ENCODE measurements at regions not wholly inside any gene's neighbourhood (a gene's known extent, or its start where the extent isn't known, plus 50 kb on each side); places are given as distances from the start of the nearest gene placed in this dataset.
"Not testable (repeated sequence)": the region's sequence is repeated elsewhere in the genome, so short reads cannot be mapped to it uniquely, and the experiment has no call there.

- no peaks in the 10 kb centered on the region for H3K27me3 ChIP-seq (ENCODE audit: control insufficient read depth in 4 of 4, insufficient read depth in 4 of 4, low read length in 3 of 4)
- no peak for TF ChIP-seq REST (IDR thresholded peaks at IDR 0.05)
- no peak for TF ChIP-seq JUND (IDR thresholded peaks at IDR 0.05)
- TF ChIP-seq TAF1 (conservative IDR thresholded peaks at IDR 0.05), result no peak
- no peak for TF ChIP-seq NR2F2 (IDR thresholded peaks at IDR 0.05)
- TF ChIP-seq ATF3 (IDR thresholded peaks at IDR 0.05), result no peak
- TF ChIP-seq MAX (IDR thresholded peaks at IDR 0.05), result no peak
- no peak for TF ChIP-seq FOXA2 (IDR thresholded peaks at IDR 0.05)
- TF ChIP-seq CTCF (IDR thresholded peaks at IDR 0.05; ENCODE audit: low read depth, low read length, missing input control), result no peak
- TF ChIP-seq YY1 (IDR thresholded peaks at IDR 0.05), result no peak
- TF ChIP-seq SP1 (IDR thresholded peaks at IDR 0.05), result no peak
- TF ChIP-seq HNF4G (IDR thresholded peaks at IDR 0.05), result no peak
- no peak for TF ChIP-seq HNF4A (conservative IDR thresholded peaks at IDR 0.05)
- no peak overlapping the region for H3K4me3 ChIP-seq (ENCODE audit: low read depth in 1 of 3, low read length in 3 of 3)
- no peak for DNase-seq (ENCODE audit: low spot score)
- peaks cover 0 to 5% (median 0%) of the 10 kb centered on the region in 4 donors for H3K4me1 ChIP-seq (ENCODE audit: control insufficient read depth in 4 of 4, insufficient read depth in 4 of 4, low read length in 3 of 4)
- no peak overlapping the region for H3K9ac ChIP-seq (ENCODE audit: low read depth in 1 of 2, low read length in 2 of 2)
- H3K27ac ChIP-seq (ENCODE audit: low read depth in 1 of 2, low read length in 2 of 2), result no peak overlapping the region
- H3K9me3 ChIP-seq (ENCODE audit: control insufficient read depth in 4 of 4, low read length in 3 of 4), result peaks cover 0 to 5% (median under 1%) of the 10 kb centered on the region in 4 donors
- H3K36me3 ChIP-seq (ENCODE audit: control insufficient read depth in 4 of 4, insufficient read depth in 3 of 4, low read depth in 1 of 4, low read length in 3 of 4), result no peaks in the 10 kb centered on the region
- 93% methylated on average over 10 of the region's 10 CpGs for WGBS
Observed at GRCh38 chr4:3376266-3376665, 65.5 kb upstream of the HGFAC start.

- H3K9me3 ChIP-seq (ENCODE audit: control insufficient read depth in 4 of 4, low read length in 3 of 4), result peaks cover 0 to 5% (median under 1%) of the 10 kb centered on the region in 4 donors
- no peak overlapping the region for H3K4me3 ChIP-seq (ENCODE audit: low read depth in 1 of 3, low read length in 3 of 3)
- H3K9ac ChIP-seq (ENCODE audit: low read depth in 1 of 2, low read length in 2 of 2), result no peak overlapping the region
- H3K27me3 ChIP-seq (ENCODE audit: control insufficient read depth in 4 of 4, insufficient read depth in 4 of 4, low read length in 3 of 4), result no peaks in the 10 kb centered on the region
- 95% methylated on average over 6 of the region's 6 CpGs for WGBS
- peaks cover 0 to 3% (median 0%) of the 10 kb centered on the region in 4 donors for H3K4me1 ChIP-seq (ENCODE audit: control insufficient read depth in 4 of 4, insufficient read depth in 4 of 4, low read length in 3 of 4)
- TF ChIP-seq RAD21 (IDR thresholded peaks at IDR 0.05), result no peak
- TF ChIP-seq HNF4A (conservative IDR thresholded peaks at IDR 0.05), result no peak
- no peak for TF ChIP-seq GABPA (IDR thresholded peaks at IDR 0.05 in 1 of 2, conservative IDR thresholded peaks at IDR 0.05 in 1 of 2)
- TF ChIP-seq FOXA1 (IDR thresholded peaks at IDR 0.05), result no peak
- no peak overlapping the region for H3K27ac ChIP-seq (ENCODE audit: low read depth in 1 of 2, low read length in 2 of 2)
- no peaks in the 10 kb centered on the region for H3K36me3 ChIP-seq (ENCODE audit: control insufficient read depth in 4 of 4, insufficient read depth in 3 of 4, low read depth in 1 of 4, low read length in 3 of 4)
- no peak for DNase-seq (ENCODE audit: low spot score)
Observed at GRCh38 chr4:3377557-3377956, 64.2 kb upstream of the HGFAC start.

GRCh38 chr4:3380336-3380735, 61.4 kb upstream of the HGFAC start:
- not testable (repeated sequence) for DNase-seq (ENCODE audit: low spot score); H3K27ac ChIP-seq (ENCODE audit: low read depth in 1 of 2, low read length in 2 of 2); H3K27me3 ChIP-seq (ENCODE audit: control insufficient read depth in 4 of 4, insufficient read depth in 4 of 4, low read length in 3 of 4); H3K36me3 ChIP-seq (ENCODE audit: control insufficient read depth in 4 of 4, insufficient read depth in 3 of 4, low read depth in 1 of 4, low read length in 3 of 4); H3K9me3 ChIP-seq (ENCODE audit: control insufficient read depth in 4 of 4, low read length in 3 of 4); H3K9ac ChIP-seq (ENCODE audit: low read depth in 1 of 2, low read length in 2 of 2); H3K4me3 ChIP-seq (ENCODE audit: low read depth in 1 of 3, low read length in 3 of 3)
- WGBS, result 97% methylated on average over 3 of the region's 3 CpGs
- peaks cover 0 to 11% (median 4%) of the 10 kb centered on the region in 4 donors for H3K4me1 ChIP-seq (ENCODE audit: control insufficient read depth in 4 of 4, insufficient read depth in 4 of 4, low read length in 3 of 4)

GRCh38 chr4:3381208-3381607, 60.6 kb upstream of the HGFAC start:
- H3K27me3 ChIP-seq (ENCODE audit: control insufficient read depth in 4 of 4, insufficient read depth in 4 of 4, low read length in 3 of 4); H3K27ac ChIP-seq (ENCODE audit: low read depth in 1 of 2, low read length in 2 of 2); H3K9ac ChIP-seq (ENCODE audit: low read depth in 1 of 2, low read length in 2 of 2); H3K4me3 ChIP-seq (ENCODE audit: low read depth in 1 of 3, low read length in 3 of 3); H3K36me3 ChIP-seq (ENCODE audit: control insufficient read depth in 4 of 4, insufficient read depth in 3 of 4, low read depth in 1 of 4, low read length in 3 of 4); H3K9me3 ChIP-seq (ENCODE audit: control insufficient read depth in 4 of 4, low read length in 3 of 4); DNase-seq (ENCODE audit: low spot score): not testable (repeated sequence)
- peaks cover 0 to 18% (median 9%) of the 10 kb centered on the region in 4 donors for H3K4me1 ChIP-seq (ENCODE audit: control insufficient read depth in 4 of 4, insufficient read depth in 4 of 4, low read length in 3 of 4)
- WGBS, result 95% methylated on average over 5 of the region's 5 CpGs

Measured in liver (tissue), 8 donors.